CD4-positive, alpha-beta memory T cell (primary cell): ENCODE measurements at regions not wholly inside any gene's neighbourhood (a gene's known extent, or its start where the extent isn't known, plus 50 kb on each side); places are given as distances from the start of the nearest gene placed in this dataset.
"Not testable (repeated sequence)": the region's sequence is repeated elsewhere in the genome, so short reads cannot be mapped to it uniquely, and the experiment has no call there.

ENCODE experiments used
- CTCF ChIA-PET: fragments of 350-600 bp; sonication (Branson Sonifier 250); formaldehyde crosslinking; loops from one replicate; lab custom pipeline; 2021; ENCODE audit warnings: inconsistent platforms; ENCODE audit not compliant: partially characterized antibody; lab: Charles Lee
- POLR2A ChIA-PET: fragments of 350-600 bp; sonication (Branson Sonifier 250); formaldehyde crosslinking; loops from one replicate; lab custom pipeline; 2021; ENCODE audit not compliant: partially characterized antibody; lab: Charles Lee
- DNase-seq, 5 donors: peaks; one replicate each; pipeline versions ENCODE4 v3.0.0 to v3.0.0-alpha.2; 2020 to 2022; ENCODE audit warnings: mixed read lengths in 1 of 5
- H3K27ac ChIP-seq: one replicate; pipeline ENCODE4 v1.7.0; 2013; ENCODE audit warnings: low read depth, low read length
- H3K27me3 ChIP-seq: 2 replicates; pipeline ENCODE4 v1.7.0; 2013; ENCODE audit warnings: mild to moderate bottlenecking, low read length, moderate library complexity; ENCODE audit not compliant: insufficient read depth
- H3K36me3 ChIP-seq: 2 replicates; pipeline ENCODE4 v1.7.0; 2013; ENCODE audit warnings: mild to moderate bottlenecking, low read length, moderate library complexity; ENCODE audit not compliant: insufficient read depth
- H3K4me1 ChIP-seq: 2 replicates; pipeline ENCODE4 v1.7.0; 2013; ENCODE audit warnings: mild to moderate bottlenecking, low read length, moderate library complexity; ENCODE audit not compliant: insufficient read depth
- H3K4me3 ChIP-seq, 2 donors: one replicate each; pipeline ENCODE4 v1.7.0; 2013; ENCODE audit warnings: low read length in 2 of 2, mild to moderate bottlenecking in 1 of 2
- H3K9me3 ChIP-seq, 2 donors: one replicate each; pipeline ENCODE4 v1.7.0; 2013; ENCODE audit warnings: low read length in 2 of 2, control low read depth in 1 of 2; ENCODE audit not compliant: control insufficient read depth in 1 of 2
- H3K27ac Mint-ChIP-seq, 7 donors: one replicate each; pipeline ENCODE4 v1.8.0; 2020 to 2021; ENCODE audit warnings: mixed read lengths in 7 of 7, mild to moderate bottlenecking in 6 of 7, inconsistent platforms in 3 of 7, moderate library complexity in 3 of 7
- H3K27me3 Mint-ChIP-seq, 2 donors: one replicate each; pipeline ENCODE4 v1.8.0; 2020 to 2021; ENCODE audit warnings: mixed read lengths in 2 of 2
- H3K36me3 Mint-ChIP-seq, 2 donors: one replicate each; pipeline ENCODE4 v1.8.0; 2020 to 2021; ENCODE audit warnings: mixed read lengths in 2 of 2, inconsistent platforms in 1 of 2, mild to moderate bottlenecking in 1 of 2
- H3K4me1 Mint-ChIP-seq, 4 donors: one replicate each; pipeline ENCODE4 v1.8.0; 2020 to 2021; ENCODE audit warnings: mixed read lengths in 4 of 4, mild to moderate bottlenecking in 1 of 4
- H3K4me3 Mint-ChIP-seq, 8 donors: one replicate each; pipeline ENCODE4 v1.8.0; 2020 to 2021; ENCODE audit warnings: mixed read lengths in 8 of 8, mild to moderate bottlenecking in 7 of 8, moderate library complexity in 6 of 8, inconsistent platforms in 3 of 8
- H3K9me3 Mint-ChIP-seq, 8 donors: one replicate each; pipeline ENCODE4 v1.8.0; 2020 to 2021; ENCODE audit warnings: mixed read lengths in 8 of 8, mild to moderate bottlenecking in 5 of 8, inconsistent platforms in 3 of 8, moderate library complexity in 1 of 8
- intact Hi-C: fragments of 100-400 bp; cut with micrococcal nuclease; formaldehyde crosslinking; loops from one replicate; pipeline ENCODE4 v1.15.1; 2023

DNA sequence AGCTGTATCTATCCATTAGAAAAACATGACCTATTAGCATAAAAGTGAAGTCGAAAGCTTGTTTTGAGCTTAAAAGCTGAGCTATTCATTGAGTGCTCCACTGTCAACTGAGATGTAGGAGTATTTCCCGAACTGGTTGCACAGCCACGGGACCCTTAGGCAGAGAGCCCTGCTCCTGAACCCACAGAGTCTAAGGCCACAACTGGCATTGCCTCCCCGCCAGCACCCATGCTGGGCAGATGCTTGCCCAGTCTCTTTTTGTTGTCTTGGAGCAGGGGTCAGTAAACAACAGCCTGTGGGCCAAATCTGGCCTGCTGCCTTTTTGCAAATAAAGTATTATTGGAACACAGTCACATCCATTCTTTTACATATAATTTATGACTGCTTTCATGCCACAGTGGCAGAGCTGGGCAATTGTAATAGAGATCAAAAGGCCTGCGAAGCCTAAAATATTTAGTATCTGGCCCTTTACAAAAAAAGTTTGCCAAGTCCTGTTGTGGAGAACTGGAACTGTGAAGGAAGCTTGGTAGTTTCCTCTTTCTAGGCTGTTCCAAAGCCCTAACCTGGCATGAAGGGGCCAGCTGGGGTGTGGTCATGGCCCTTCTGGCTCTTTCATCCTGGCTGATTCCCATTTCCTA, 58.4 kb upstream of the WAPL start:
- Histone ChIP-seq H3K36me3 (no peaks in the 10 kb centered on the region), H3K9me3 (no peaks in the 10 kb centered on the region), H3K4me3 (no peak overlapping the region), H3K27me3 (no peaks in the 10 kb centered on the region), H3K4me1 (no peaks in the 10 kb centered on the region), H3K27ac (no peak overlapping the region)
- Mint-ChIP-seq H3K27me3 (no peaks in the 10 kb centered on the region), H3K4me3 (no peak overlapping the region), H3K36me3 (no peaks in the 10 kb centered on the region), H3K27ac (no peak overlapping the region), H3K9me3 (no peaks in the 10 kb centered on the region), H3K4me1 (no peaks in the 10 kb centered on the region)
- POLR2A ChIA-PET, result interaction anchor here (0.9 kb wide), 1 partner anchor 180 kb away, joined by 3 read pairs; no protein-coding TSS in a partner anchor
- intact Hi-C loops, result no loop called here
- DNase-seq, result no peak
- CTCF ChIA-PET, result interaction anchor here (1.3 to 2.0 kb wide), 3 partner anchors 52 to 180 kb away, joined by 3 to 12 read pairs (median 4); no protein-coding TSS in a partner anchor

DNA sequence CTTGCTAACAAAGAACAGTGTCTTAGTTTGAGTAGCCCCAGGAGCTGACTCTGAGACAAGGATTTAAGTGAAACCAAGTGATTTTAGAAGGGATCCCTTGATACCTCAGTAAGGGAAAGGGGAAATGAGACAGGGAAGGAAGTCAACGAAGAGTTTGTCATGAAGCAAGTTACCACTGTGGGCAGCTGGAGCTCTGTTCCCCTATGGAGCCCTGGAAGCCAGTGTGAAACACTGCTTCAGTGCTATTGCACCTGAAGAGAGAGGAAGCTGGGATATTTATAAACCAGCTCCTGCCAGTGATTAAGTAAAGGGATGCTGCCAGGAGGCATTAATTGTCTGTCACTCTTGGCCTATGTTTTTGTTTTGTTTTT, 58.9 kb upstream of the WAPL start:
- Mint-ChIP-seq H3K4me3 (no peak overlapping the region), H3K4me1 (peaks cover 0 to 3% (median under 1%) of the 10 kb centered on the region in 4 donors), H3K27me3 (no peaks in the 10 kb centered on the region), H3K27ac (no peak overlapping the region), H3K36me3 (no peaks in the 10 kb centered on the region), H3K9me3 (no peaks in the 10 kb centered on the region)
- POLR2A ChIA-PET, result interaction anchor here (0.9 kb wide), 1 partner anchor 180 kb away, joined by 3 read pairs; no protein-coding TSS in a partner anchor
- intact Hi-C loops, result no loop called here
- no peaks in the 10 kb centered on the region for H3K36me3 ChIP-seq
- peaks cover 3% of the 10 kb centered on the region for H3K4me1 ChIP-seq
- H3K4me3 ChIP-seq, result no peak overlapping the region
- no peak for DNase-seq
- no peaks in the 10 kb centered on the region for H3K9me3 ChIP-seq
- H3K27ac ChIP-seq, result no peak overlapping the region
- no peaks in the 10 kb centered on the region for H3K27me3 ChIP-seq
- CTCF ChIA-PET, result interaction anchor here (1.3 to 2.0 kb wide), 3 partner anchors 53 to 180 kb away, joined by 3 to 12 read pairs (median 4); no protein-coding TSS in a partner anchor

DNA sequence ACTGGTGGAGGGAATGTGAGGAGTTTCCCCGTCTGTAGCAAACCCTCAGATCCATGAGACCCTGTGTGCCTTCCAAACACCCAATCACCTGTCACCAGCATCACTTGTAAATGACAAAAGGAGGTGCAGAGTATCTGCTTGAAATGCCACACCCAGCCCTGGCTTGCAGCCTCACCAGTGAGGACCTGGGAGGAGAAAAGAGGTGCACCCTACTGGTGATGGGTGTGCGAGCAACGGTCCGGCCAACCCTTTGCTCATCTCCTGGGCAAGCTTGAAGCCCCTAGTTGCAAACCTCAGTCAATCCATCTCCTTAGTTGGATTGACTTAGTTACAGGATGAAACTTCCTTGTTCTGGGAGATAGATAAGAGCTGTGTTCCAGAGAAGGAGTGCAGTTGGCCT, 62.4 kb upstream of the WAPL start:
- peak in 2 of 5 donors; percentile 2 to 3 for DNase-seq
- H3K4me1 Mint-ChIP-seq, result peaks cover 0 to 3% (median under 1%) of the 10 kb centered on the region in 4 donors
- H3K27ac ChIP-seq, result no peak overlapping the region
- H3K9me3 Mint-ChIP-seq, result no peaks in the 10 kb centered on the region
- ChIA-PET CTCF (interaction anchor here (1.1 to 7.5 kb wide), 7 partner anchors 14 to 203 kb away, joined by 3 to 155 read pairs (median 5); no protein-coding TSS in a partner anchor), POLR2A (interaction anchor here (2.8 kb wide), 1 partner anchor 183 kb away, joined by 58 read pairs; no protein-coding TSS in a partner anchor)
- no peaks in the 10 kb centered on the region for H3K27me3 Mint-ChIP-seq
- H3K36me3 ChIP-seq, result no peaks in the 10 kb centered on the region
- H3K27ac Mint-ChIP-seq, result no peak overlapping the region
- intact Hi-C loops, result no loop called here
- no peaks in the 10 kb centered on the region for H3K9me3 ChIP-seq
- H3K4me3 Mint-ChIP-seq, result no peak overlapping the region
- no peaks in the 10 kb centered on the region for H3K36me3 Mint-ChIP-seq
- peaks cover 5% of the 10 kb centered on the region for H3K4me1 ChIP-seq
- no peaks in the 10 kb centered on the region for H3K27me3 ChIP-seq
- H3K4me3 ChIP-seq, result no peak overlapping the region

DNA sequence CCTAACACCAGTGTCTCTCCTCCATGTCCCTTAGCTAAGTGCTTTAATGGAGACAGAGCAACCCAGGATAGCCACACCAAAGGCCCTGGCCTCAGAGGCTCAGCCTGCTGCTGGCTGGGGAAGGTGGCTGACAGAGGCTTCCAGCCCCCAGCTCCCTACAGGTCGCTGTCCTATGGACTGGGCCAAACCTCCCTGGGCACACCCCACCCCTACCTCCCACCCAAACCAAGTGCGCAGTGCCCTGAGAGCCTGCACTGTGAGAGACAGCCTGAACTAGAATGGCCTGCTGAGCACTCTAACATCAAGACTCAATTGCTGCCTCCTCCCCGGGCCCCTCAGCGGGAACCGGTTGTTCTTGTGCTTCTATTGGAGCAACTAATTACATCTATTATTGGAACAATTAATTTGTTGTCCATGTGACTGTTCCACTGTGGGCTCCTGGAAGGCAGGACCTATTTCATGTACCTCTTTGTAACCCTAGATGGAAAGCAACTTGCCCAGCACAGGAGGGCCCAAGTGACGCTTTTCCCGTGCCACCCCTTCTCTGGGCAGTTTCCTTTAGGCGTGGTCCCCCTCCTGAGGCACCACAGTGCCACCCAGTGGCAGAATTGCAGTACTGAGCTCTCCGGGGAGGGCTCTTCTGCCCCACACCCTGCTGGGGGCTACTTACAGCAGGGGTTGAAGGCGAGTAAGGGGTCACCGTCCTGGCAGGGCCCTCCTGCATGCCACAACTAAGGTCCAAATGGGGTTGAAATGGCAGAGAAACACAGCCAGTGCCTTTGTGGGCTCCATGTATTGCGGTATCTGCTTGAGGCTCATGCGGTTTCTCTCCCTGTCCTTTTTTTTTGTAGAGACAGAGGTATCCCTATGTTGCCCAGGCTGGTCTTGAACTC, 63.7 kb upstream of the WAPL start:
- Mint-ChIP-seq H3K4me1 (peaks cover 0 to 3% (median under 1%) of the 10 kb centered on the region in 4 donors), H3K27ac (peak overlapping the region in 1 of 7 donors; percentile 57), H3K36me3 (no peaks in the 10 kb centered on the region), H3K9me3 (no peaks in the 10 kb centered on the region), H3K4me3 (no peak overlapping the region), H3K27me3 (no peaks in the 10 kb centered on the region)
- Histone ChIP-seq H3K4me1 (peaks cover 5% of the 10 kb centered on the region), H3K9me3 (no peaks in the 10 kb centered on the region), H3K27ac (no peak overlapping the region), H3K36me3 (no peaks in the 10 kb centered on the region), H3K4me3 (no peak overlapping the region), H3K27me3 (no peaks in the 10 kb centered on the region)
- ChIA-PET POLR2A (interaction anchor here (0.7 to 2.8 kb wide), 5 partner anchors 9 to 185 kb away, joined by 3 to 58 read pairs (median 5); no protein-coding TSS in a partner anchor), CTCF (interaction anchor here (0.7 to 7.5 kb wide), 18 partner anchors 10 to 204 kb away, joined by 3 to 155 read pairs (median 4); no protein-coding TSS in a partner anchor)
- intact Hi-C loops, result loop anchor here (1.0 kb wide), 2 partner anchors 64 to 185 kb away; partner anchors contain the start of gene WAPL
- DNase-seq, result peak; percentile 53 to 74 (median 66)

DNA sequence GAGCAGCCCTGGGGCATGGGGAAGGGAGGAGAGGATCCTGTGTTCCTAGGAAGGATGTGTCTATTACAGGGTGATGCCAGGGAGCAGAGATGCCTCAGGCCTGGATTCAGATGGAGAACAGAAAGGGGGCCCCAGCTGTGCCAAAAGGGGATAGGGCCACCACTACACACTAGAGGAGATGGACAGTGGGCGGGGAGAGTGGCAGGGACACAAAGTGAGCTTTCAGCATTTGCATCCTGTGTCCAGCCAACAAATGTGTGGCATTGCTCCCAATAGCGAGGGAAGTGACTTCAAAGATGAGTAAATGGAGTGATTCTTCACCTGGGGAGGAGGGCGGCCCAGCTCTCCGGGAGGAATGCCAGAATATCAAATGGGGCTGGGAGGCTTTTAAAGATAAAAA, 64.9 kb upstream of the WAPL start:
- no peaks in the 10 kb centered on the region for H3K36me3 Mint-ChIP-seq
- peaks cover 0 to 1% (median 0%) of the 10 kb centered on the region in 8 donors for H3K9me3 Mint-ChIP-seq
- Histone ChIP-seq H3K27ac (no peak overlapping the region), H3K9me3 (no peaks in the 10 kb centered on the region), H3K27me3 (no peaks in the 10 kb centered on the region), H3K4me3 (no peak overlapping the region), H3K36me3 (no peaks in the 10 kb centered on the region), H3K4me1 (peaks cover 5% of the 10 kb centered on the region)
- H3K27ac Mint-ChIP-seq, result peak overlapping the region in 1 of 7 donors; percentile 25
- no peak overlapping the region for H3K4me3 Mint-ChIP-seq
- ChIA-PET POLR2A (interaction anchor here (1.2 kb wide), 1 partner anchor 187 kb away, joined by 3 read pairs; no protein-coding TSS in a partner anchor), CTCF (interaction anchor here (0.8 to 7.5 kb wide), 9 partner anchors 8 to 195 kb away, joined by 3 to 155 read pairs (median 4); no protein-coding TSS in a partner anchor)
- no peak for DNase-seq
- H3K27me3 Mint-ChIP-seq, result peaks cover 0 to 2% of the 10 kb centered on the region in 2 donors
- intact Hi-C loops, result no loop called here
- H3K4me1 Mint-ChIP-seq, result peaks cover 0 to 3% (median under 1%) of the 10 kb centered on the region in 4 donors

DNA sequence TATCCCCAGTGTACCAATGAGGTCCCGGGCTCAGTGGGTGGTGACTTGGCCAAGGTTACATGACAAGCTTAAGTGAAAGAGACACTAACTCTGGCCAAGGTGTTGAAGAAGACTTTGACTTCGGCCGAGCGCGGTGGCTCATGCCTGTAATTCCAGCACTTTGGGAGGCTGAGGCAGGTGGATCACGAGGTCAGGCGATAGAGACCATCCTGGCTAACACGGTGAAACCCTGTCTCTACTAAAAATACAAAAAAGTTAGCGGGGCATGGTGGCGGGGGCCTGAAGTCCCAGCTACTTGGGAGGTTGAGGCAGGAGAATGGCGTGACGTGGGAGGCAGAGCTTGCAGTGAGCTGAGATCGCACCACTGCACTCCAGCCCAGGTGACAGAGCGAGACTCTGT, 65.6 kb upstream of the OPN4 start:
- H3K4me1 Mint-ChIP-seq, H3K4me3 Mint-ChIP-seq, H3K4me3 ChIP-seq, H3K27ac ChIP-seq, H3K4me1 ChIP-seq, DNase-seq, H3K27me3 ChIP-seq, POLR2A ChIA-PET, H3K9me3 Mint-ChIP-seq, H3K27ac Mint-ChIP-seq, H3K36me3 Mint-ChIP-seq, H3K9me3 ChIP-seq, H3K36me3 ChIP-seq, intact Hi-C loops, H3K27me3 Mint-ChIP-seq: not testable (repeated sequence)
- CTCF ChIA-PET, result interaction anchor here (1.2 to 7.5 kb wide), 2 partner anchors 68 to 190 kb away, joined by 3 to 155 read pairs; no protein-coding TSS in a partner anchor
